ENCODE measurements at regions not wholly inside any gene's neighbourhood (a gene's known extent, or its start where the extent isn't known, plus 50 kb on each side); places are given as distances from the start of the nearest gene placed in this dataset.

GRCh38 chr7:25822823-25823222 lies 329.2 kb upstream of the NFE2L3 start:
- TF ChIP-seq CTCF (IDR thresholded peaks at IDR 0.05), result no peak
- no peak for TF ChIP-seq POLR2A (IDR thresholded peaks at IDR 0.05)
